ENCODE measurements at regions not wholly inside any gene's neighbourhood (a gene's known extent, or its start where the extent isn't known, plus 50 kb on each side); places are given as distances from the start of the nearest gene placed in this dataset.

- H3K4me1 ChIP-seq (ENCODE audit: insufficient read depth, low read length): no peaks in the 10 kb centered on the region
- no peaks in the 10 kb centered on the region for H3K36me3 ChIP-seq (replicated peaks in 1 of 2; ENCODE audit: control insufficient read depth in 1 of 2, insufficient read depth in 2 of 2, low read length in 2 of 2)
- no peak overlapping the region for H3K4me2 ChIP-seq (ENCODE audit: low read depth, low read length)
- TF ChIP-seq SMARCE1 (IDR thresholded peaks at IDR 0.05; ENCODE audit: borderline replicate concordance) (no peak), ZFX (CRISPR knock-in tag; IDR thresholded peaks at IDR 0.05; ENCODE audit: low read depth) (no peak), ZKSCAN1 (IDR thresholded peaks at IDR 0.05; ENCODE audit: low read length) (no peak), CREB1 (IDR thresholded peaks at IDR 0.05) (no peak), CREB1 (CRISPR knock-in tag; IDR thresholded peaks at IDR 0.05) (no peak), PRDM10 (CRISPR knock-in tag; IDR thresholded peaks at IDR 0.05; ENCODE audit: low read depth) (no peak), ZNF382 (CRISPR knock-in tag; IDR thresholded peaks at IDR 0.05; ENCODE audit: borderline replicate concordance) (no peak), KMT2B (CRISPR knock-in tag; IDR thresholded peaks at IDR 0.05) (no peak), KLF12 (CRISPR knock-in tag; IDR thresholded peaks at IDR 0.05; ENCODE audit: borderline replicate concordance) (no peak), DPF2 (CRISPR knock-in tag; IDR thresholded peaks at IDR 0.05; ENCODE audit: borderline replicate concordance, low read depth) (no peak), ZFYVE20 (CRISPR knock-in tag; IDR thresholded peaks at IDR 0.05; ENCODE audit: borderline replicate concordance, low read depth) (no peak), BHLHE40 (IDR thresholded peaks at IDR 0.05; ENCODE audit: low read length) (no peak), ZNF44 (CRISPR knock-in tag; IDR thresholded peaks at IDR 0.05) (no peak), PBX3 (CRISPR knock-in tag; IDR thresholded peaks at IDR 0.05; ENCODE audit: borderline replicate concordance) (no peak), ZNF598 (CRISPR knock-in tag; IDR thresholded peaks at IDR 0.05; ENCODE audit: borderline replicate concordance) (no peak), ZNF510 (CRISPR knock-in tag; IDR thresholded peaks at IDR 0.05; ENCODE audit: low read depth) (no peak), MBNL3 (CRISPR knock-in tag; conservative IDR thresholded peaks at IDR 0.05) (no peak), ZNF414 (CRISPR knock-in tag; IDR thresholded peaks at IDR 0.05) (no peak), RXRB (CRISPR knock-in tag; IDR thresholded peaks at IDR 0.05; ENCODE audit: borderline replicate concordance) (no peak)
- no peak overlapping the region for H3K27ac ChIP-seq (ENCODE audit: extremely low read length, insufficient read depth, low read length)
- intact Hi-C loops (cut with micrococcal nuclease; ENCODE audit: unreplicated experiment): no loop called here
- in situ Hi-C loops (cut with HindIII; ENCODE audit: extremely low pct_ligation_motif_present, low pct_unique_long_range_greater_than_20kb): no loop called here
- H3K4me3 ChIP-seq (replicated peaks in 1 of 3; ENCODE audit: insufficient read depth in 1 of 3, low read depth in 2 of 3, low read length in 3 of 3): no peak overlapping the region
- 57% methylated on average over 19 of the region's 19 CpGs for WGBS (ENCODE audit: low lambda C conversion rate)
- no peak overlapping the region for H2AFZ ChIP-seq (ENCODE audit: low read length)
- no TSS peak for BruUV-seq (replicated peaks)
- no peaks in the 10 kb centered on the region for H4K20me1 ChIP-seq (ENCODE audit: insufficient read depth, low read length)
- CTCF ChIA-PET (ENCODE audit: low intra/inter-chr PET ratio, low total read pairs): no interaction called here
- POLR2A ChIA-PET: no interaction called here
- H3K27me3 ChIP-seq (ENCODE audit: control insufficient read depth in 1 of 2, insufficient read depth in 2 of 2, low read length in 2 of 2): no peaks in the 10 kb centered on the region
- DNase-seq (ENCODE audit: low spot score) (no peak), FAIRE-seq (no peak), ATAC-seq (no peak)
- H3K79me2 ChIP-seq (ENCODE audit: insufficient read depth, low read length): no peaks in the 10 kb centered on the region
- no peaks in the 10 kb centered on the region for H3K9me3 ChIP-seq (ENCODE audit: low read length)
- no peak overlapping the region for H3K9ac ChIP-seq (ENCODE audit: insufficient read depth, low read depth, low read length)
Measured at GRCh38 chr6:119566546-119567260, 217.1 kb upstream of the MAN1A1 start.
